ENCODE measurements at regions not wholly inside any gene's neighbourhood (a gene's known extent, or its start where the extent isn't known, plus 50 kb on each side); places are given as distances from the start of the nearest gene placed in this dataset.
A peak's percentile ranks its signal among the peaks of the same experiment; 100 is the strongest.
"Not testable (repeated sequence)": the region's sequence is repeated elsewhere in the genome, so short reads cannot be mapped to it uniquely, and the experiment has no call there.

GRCh38 chr17:71427801-71428200, 693.0 kb upstream of the SOX9 start:
- no peak for DNase-seq

GRCh38 chr17:71428897-71429296, 691.9 kb upstream of the SOX9 start:
- no peak for DNase-seq

- DNase-seq = no peak
These were observed 690.5 kb upstream of the SOX9 start for GRCh38 chr17:71430281-71430680.

GRCh38 chr17:71431146-71431545, 689.7 kb upstream of the SOX9 start:
- DNase-seq = no peak

- no peak for DNase-seq
These were observed 688.2 kb upstream of the SOX9 start for GRCh38 chr17:71432378-71433315.

- DNase-seq = no peak
These were observed 686.1 kb upstream of the SOX9 start for GRCh38 chr17:71434716-71435115.

- no peak for DNase-seq
These were observed 684.3 kb upstream of the SOX9 start for GRCh38 chr17:71436479-71436878.

GRCh38 chr17:71437166-71437565, 683.7 kb upstream of the SOX9 start:
- DNase-seq = no peak

GRCh38 chr17:71438631-71439146, 682.1 kb upstream of the SOX9 start:
- DNase-seq = peak; percentile 7

- no peak for DNase-seq
These were observed 680.3 kb upstream of the SOX9 start for GRCh38 chr17:71440513-71440912.

- DNase-seq = no peak
These were observed 679.7 kb upstream of the SOX9 start for GRCh38 chr17:71441098-71441497.

GRCh38 chr17:71444078-71444477, 676.7 kb upstream of the SOX9 start:
- no peak for DNase-seq

- no peak for DNase-seq
These were observed 674.0 kb upstream of the SOX9 start for GRCh38 chr17:71446645-71447437.

- no peak for DNase-seq
These were observed 673.2 kb upstream of the SOX9 start for GRCh38 chr17:71447644-71448043.

- DNase-seq = not testable (repeated sequence)
These were observed 670.2 kb upstream of the SOX9 start for GRCh38 chr17:71450657-71451056.

GRCh38 chr17:71453876-71454422, 666.9 kb upstream of the SOX9 start:
- no peak for DNase-seq

GRCh38 chr17:71455219-71455618, 665.6 kb upstream of the SOX9 start:
- no peak for DNase-seq

- DNase-seq = no peak
These were observed 662.5 kb upstream of the SOX9 start for GRCh38 chr17:71458322-71458721.

GRCh38 chr17:71460943-71461342, 659.9 kb upstream of the SOX9 start:
- no peak for DNase-seq

GRCh38 chr17:71461498-71462169, 659.2 kb upstream of the SOX9 start:
- peak; percentile 93 for DNase-seq

- no peak for DNase-seq
These were observed 656.6 kb upstream of the SOX9 start for GRCh38 chr17:71464241-71464640.

GRCh38 chr17:71464751-71465150, 656.1 kb upstream of the SOX9 start:
- DNase-seq = no peak

- no peak for DNase-seq
These were observed 653.1 kb upstream of the SOX9 start for GRCh38 chr17:71467719-71468118.
